GM18526 (cell line): ENCODE measurements at regions not wholly inside any gene's neighbourhood (a gene's known extent, or its start where the extent isn't known, plus 50 kb on each side); places are given as distances from the start of the nearest gene placed in this dataset.

Experiments
- POLR2A ChIP-seq: IDR thresholded peaks from 3 replicates; pipeline ENCODE4 v1.6.1; 2011; ENCODE audit not compliant: insufficient read length; ENCODE audit errors: extremely low read depth

GRCh38 chr9:124140941-124141568, 116.7 kb upstream of the NEK6 start:
- TF ChIP-seq POLR2A, result no peak

GRCh38 chr9:124146031-124146561, 111.7 kb upstream of the NEK6 start:
- TF ChIP-seq POLR2A, result no peak

DNA sequence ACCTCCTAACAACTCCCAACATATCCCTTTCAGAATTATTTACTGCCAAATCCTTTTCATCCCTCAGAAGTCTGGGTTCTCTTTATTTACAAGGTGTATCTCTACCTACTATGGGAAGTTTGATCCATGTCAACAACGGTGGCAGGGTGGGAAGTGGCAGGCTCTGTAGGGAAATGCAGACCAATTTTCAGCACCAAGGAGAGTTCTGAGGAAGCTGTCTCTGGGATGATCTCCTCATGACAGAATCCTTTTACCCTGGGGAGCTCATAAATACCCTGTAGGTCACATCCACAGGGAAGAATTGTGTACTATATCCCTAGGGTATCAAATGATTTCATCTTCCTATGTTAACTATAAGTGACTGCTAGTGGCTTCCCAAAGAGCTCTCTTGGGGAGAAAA, 107.8 kb upstream of the NEK6 start:
- TF ChIP-seq POLR2A, result no peak

DNA sequence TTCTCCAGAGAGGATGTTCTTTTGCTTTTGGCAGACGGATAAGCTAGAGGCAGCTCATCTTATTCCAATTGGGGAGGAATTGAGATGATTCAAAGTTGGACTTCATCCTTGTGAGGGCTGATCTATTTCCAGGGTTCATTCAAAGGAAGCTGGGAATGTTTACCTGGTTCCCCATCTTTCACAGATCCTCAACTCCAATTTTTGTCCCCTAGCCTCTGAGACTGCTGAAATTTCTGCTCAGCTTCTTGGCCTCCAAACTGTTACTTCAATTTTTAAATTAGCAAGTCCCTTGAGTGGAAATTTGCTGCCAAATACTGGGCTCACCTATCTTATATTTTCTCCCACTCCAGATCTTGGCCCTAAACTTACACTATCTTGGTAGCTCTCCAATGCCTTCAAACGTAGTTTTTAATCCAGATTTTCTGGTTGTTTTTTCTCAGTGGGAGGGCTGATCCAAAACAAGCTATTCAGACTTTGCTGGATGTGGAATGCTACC, 93.9 kb upstream of the NEK6 start:
- TF ChIP-seq POLR2A, result no peak

- TF ChIP-seq POLR2A, result no peak
Observed at GRCh38 chr9:124164811-124165210, 92.9 kb upstream of the NEK6 start.

GRCh38 chr9:124174433-124174832, 83.3 kb upstream of the NEK6 start:
- no peak for TF ChIP-seq POLR2A

DNA sequence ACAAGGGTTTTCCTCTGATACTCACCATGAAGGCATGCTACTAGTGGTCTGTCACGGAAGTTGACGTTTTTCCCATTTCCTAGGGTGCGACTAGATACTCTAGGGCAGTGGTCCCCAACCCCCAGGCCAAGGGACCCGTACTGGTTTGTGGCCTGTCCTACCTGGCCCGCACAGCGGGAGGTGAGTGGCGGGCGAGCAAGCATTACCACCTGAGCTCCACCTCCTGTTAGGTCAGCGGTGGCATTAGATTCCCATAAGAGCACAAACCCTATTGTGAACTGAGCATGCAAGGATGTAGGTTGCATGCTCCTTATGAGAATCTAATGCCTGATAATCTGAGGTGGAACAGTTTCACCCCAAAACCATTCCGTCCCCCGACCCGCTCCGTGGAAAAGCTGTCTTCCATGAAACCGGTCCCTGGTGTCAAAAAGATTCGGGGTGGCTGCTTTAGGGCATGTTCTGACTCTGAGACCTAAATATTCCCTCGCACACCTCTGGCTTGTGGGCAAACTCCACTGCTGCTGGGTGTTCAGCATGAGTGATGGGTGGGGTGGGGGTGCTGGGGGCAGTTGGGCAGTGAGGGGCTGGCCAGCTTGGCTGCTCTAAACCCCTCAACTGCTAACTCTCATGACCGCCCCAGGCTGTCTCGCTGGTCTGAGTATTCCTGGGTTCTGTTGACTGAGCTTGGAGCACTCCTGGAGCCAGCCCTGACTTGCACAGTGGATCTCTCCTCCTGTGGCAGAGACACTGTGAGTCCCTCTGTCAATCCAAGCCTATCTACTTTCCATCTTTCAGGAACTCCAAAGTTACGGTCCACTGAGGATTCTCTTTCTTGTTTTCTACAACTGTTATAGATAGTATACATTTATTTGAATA, 78.3 kb upstream of the NEK6 start:
- TF ChIP-seq POLR2A, result no peak

DNA sequence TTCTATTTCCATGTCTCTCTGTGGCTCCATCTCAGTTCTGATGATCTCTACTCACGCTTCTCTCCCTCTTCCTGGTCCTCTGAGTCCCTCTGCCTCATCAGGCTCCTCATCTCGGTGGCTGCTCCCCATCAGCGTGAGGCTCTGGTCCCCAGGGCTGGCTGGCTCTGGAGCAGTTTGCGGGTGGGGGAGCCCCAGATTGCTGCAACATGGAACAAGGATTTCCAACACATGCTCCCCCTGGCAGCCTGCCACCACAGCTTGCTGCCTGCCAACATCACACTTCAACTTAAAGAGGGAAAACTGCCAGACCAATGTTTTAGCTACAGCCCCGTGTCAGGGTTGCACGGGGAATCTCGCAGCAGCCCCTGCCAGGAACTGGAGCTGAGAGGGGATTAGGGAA, 77.2 kb upstream of the NEK6 start:
- TF ChIP-seq POLR2A, result no peak

DNA sequence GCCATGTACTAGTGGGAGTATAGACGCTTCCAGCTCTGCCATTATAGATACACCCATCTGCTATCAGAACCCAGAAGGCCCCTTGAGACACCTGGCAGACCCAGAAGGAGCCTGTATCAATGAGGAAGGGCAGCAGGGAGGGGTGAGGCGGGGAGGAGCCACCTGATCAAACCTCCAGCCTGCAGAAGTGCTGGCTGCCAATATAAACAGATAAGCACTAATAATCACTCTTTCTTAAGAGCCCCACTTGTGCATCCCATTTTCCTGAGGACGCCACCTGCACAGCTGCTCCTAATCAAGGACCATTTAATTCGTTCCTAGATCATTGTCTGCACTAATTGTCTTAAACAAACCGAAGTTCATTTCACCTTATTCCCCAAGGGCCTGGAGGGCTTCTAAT, 75.0 kb upstream of the NEK6 start:
- no peak for TF ChIP-seq POLR2A

DNA sequence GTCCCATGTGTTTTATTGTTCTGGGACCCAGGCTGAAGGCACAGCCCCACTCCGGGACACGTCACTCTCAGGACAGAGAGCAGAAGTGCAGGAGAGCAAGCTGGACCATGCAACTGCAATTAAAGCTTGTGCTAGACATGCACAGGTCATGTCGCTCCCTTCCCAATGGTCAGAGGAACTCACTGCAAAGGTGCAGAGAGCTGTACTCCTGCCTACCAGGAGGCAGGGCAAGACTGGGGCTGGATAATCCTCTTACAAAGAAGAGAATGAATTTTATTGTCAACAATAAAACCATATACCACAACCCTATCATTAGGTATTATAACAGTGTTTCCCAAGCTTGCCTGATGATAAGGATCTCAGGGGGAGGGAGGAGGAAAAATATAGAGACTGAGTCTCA, 74.0 kb upstream of the NEK6 start:
- TF ChIP-seq POLR2A, result no peak

DNA sequence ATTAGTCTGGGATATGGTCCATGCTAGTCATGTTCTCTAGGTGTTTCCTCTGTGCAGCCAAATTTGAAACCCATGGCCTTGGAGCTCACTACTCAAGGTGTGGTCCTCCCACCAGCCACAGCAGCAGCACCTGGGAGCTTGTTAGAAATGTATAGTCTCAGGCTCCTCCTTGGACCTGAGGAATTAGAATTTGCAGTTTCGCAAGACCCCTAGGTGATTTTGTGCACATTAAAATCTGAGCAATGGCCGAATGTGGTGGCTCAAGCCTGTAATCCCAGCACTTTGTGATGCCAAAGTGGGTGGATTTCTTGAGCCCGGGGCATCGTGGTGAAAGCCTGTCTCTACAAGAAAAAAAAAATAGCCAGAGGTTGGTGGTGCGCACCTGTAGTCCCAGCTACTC, 72.3 kb upstream of the NEK6 start:
- TF ChIP-seq POLR2A, result no peak

DNA sequence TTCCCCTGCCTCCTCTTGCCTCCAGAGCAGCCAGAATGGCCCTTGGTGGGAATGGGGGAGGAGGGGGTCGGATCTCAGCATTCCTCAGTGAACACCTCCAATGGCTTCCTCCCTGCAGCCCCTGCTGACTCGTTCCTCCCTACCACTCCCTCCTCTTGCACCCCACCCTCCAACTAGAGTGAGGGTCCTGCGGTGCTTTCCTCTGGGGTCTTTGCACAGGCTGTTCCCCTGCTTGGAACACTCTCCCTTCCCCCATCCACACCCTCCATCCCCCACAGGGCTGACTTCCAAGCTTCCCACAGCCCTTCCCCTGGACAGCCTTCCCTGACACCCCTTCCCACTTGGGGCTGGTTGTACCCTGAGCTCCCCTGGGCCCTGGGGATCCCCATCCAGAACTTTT, 70.4 kb upstream of the NEK6 start:
- TF ChIP-seq POLR2A, result no peak

DNA sequence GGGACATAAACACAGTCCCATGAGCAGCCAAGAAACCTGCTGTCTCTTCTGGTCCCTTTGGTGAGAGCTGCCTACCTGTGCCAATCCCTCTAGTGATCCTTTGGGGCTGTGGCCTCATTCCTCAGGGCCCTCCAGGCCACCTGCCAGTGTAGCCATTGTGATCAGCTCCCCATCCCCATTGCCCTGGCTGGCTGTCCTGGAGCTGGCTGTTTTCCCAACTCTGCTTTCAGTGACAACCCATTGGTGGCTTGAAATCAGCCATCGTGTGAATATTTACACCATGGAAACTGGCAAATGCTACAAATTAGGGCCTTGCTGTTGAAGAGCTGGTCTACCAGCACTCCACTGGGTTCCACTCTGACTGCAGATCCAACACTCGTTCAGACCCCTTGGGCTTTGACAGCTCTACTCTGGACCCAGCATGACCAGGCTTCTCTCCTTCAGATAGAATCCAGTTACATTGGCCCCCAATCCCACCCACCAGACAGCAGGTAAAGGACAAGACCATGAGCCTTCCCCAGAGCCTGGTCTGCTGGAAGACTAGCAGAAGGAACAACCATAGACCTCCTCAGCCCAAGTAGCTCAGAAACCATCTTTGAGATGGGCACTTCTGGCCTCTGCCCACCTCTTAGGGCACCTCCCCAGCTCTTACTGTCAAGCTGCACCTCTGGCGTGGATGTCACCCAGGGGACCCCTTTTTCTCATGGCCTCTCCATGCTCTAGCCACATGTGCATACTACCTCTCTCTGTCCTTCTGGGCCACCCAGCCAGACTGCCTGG, 69.2 kb upstream of the NEK6 start:
- TF ChIP-seq POLR2A, result no peak

DNA sequence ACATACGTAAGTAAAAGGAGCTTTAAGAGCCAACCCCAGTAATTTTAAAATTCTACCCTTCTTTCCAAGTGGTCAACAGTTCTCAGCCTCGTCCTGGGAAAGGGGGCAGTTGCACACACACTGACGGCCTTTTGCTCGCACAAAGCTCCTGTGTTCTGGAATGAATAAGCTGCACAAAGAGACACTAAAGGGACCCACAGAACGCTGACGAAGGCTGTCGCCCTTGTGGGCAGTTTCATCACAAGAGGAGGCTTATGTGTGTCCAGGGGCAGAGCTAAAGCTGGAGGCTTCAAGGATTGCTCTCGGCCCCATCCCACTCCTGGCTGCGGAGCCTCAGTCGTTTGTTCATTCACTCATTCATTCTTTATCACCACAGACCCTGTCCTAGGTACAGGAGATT, 67.0 kb upstream of the NEK6 start:
- no peak for TF ChIP-seq POLR2A

- no peak for TF ChIP-seq POLR2A
Observed at GRCh38 chr9:124191691-124192395, 65.9 kb upstream of the NEK6 start.

GRCh38 chr9:124196814-124197176, 61.0 kb upstream of the NEK6 start:
- TF ChIP-seq POLR2A, result no peak
